ENCODE measurements at regions not wholly inside any gene's neighbourhood (a gene's known extent, or its start where the extent isn't known, plus 50 kb on each side); places are given as distances from the start of the nearest gene placed in this dataset.

GRCh38 chr1:17976854-17977253 lies 130.7 kb upstream of the IGSF21 start:
- Histone ChIP-seq H3K4me1 (no peaks in the 10 kb centered on the region), H3K27me3 (no peaks in the 10 kb centered on the region), H3K4me3 (ENCODE audit: low read depth, low read length) (no peak overlapping the region), H3K36me3 (no peaks in the 10 kb centered on the region), H3K9me3 (no peaks in the 10 kb centered on the region)
- no peak for DNase-seq
- no peak for TF ChIP-seq CTCF (IDR thresholded peaks at IDR 0.05; ENCODE audit: low read depth, low read length)

- no peak for TF ChIP-seq CTCF (IDR thresholded peaks at IDR 0.05; ENCODE audit: low read depth, low read length)
- H3K4me3 ChIP-seq (ENCODE audit: low read depth, low read length): no peak overlapping the region
- no peaks in the 10 kb centered on the region for H3K36me3 ChIP-seq
- H3K4me1 ChIP-seq: no peaks in the 10 kb centered on the region
- no peaks in the 10 kb centered on the region for H3K9me3 ChIP-seq
- no peaks in the 10 kb centered on the region for H3K27me3 ChIP-seq
- no peak for DNase-seq
Observed at GRCh38 chr1:17978016-17978415, 129.6 kb upstream of the IGSF21 start.

- H3K4me1 ChIP-seq: no peaks in the 10 kb centered on the region
- H3K9me3 ChIP-seq: no peaks in the 10 kb centered on the region
- no peak for DNase-seq
- no peak for TF ChIP-seq CTCF (IDR thresholded peaks at IDR 0.05; ENCODE audit: low read depth, low read length)
- H3K4me3 ChIP-seq (ENCODE audit: low read depth, low read length): no peak overlapping the region
- no peaks in the 10 kb centered on the region for H3K36me3 ChIP-seq
- H3K27me3 ChIP-seq: no peaks in the 10 kb centered on the region
Observed at GRCh38 chr1:17979815-17980214, 127.8 kb upstream of the IGSF21 start.

- no peaks in the 10 kb centered on the region for H3K4me1 ChIP-seq
- no peak for DNase-seq
- no peaks in the 10 kb centered on the region for H3K27me3 ChIP-seq
- no peak overlapping the region for H3K4me3 ChIP-seq (ENCODE audit: low read depth, low read length)
- TF ChIP-seq CTCF (IDR thresholded peaks at IDR 0.05; ENCODE audit: low read depth, low read length): no peak
- H3K36me3 ChIP-seq: no peaks in the 10 kb centered on the region
- no peaks in the 10 kb centered on the region for H3K9me3 ChIP-seq
Observed at GRCh38 chr1:17982197-17982596, 125.4 kb upstream of the IGSF21 start.

- H3K4me3 ChIP-seq (ENCODE audit: low read depth, low read length): no peak overlapping the region
Observed at GRCh38 chr1:17984583-17984982, 123.0 kb upstream of the IGSF21 start.

GRCh38 chr1:17986156-17986555 lies 121.4 kb upstream of the IGSF21 start:
- no peaks in the 10 kb centered on the region for H3K4me1 ChIP-seq
- H3K4me3 ChIP-seq (ENCODE audit: low read depth, low read length): no peak overlapping the region
- no peaks in the 10 kb centered on the region for H3K9me3 ChIP-seq
- no peaks in the 10 kb centered on the region for H3K36me3 ChIP-seq
- no peak for TF ChIP-seq CTCF (IDR thresholded peaks at IDR 0.05; ENCODE audit: low read depth, low read length)
- H3K27me3 ChIP-seq: no peaks in the 10 kb centered on the region
- no peak for DNase-seq

More at GRCh38 chr1:17984583-17984982, 123.0 kb upstream of the IGSF21 start:
- Histone ChIP-seq H3K9me3 (no peaks in the 10 kb centered on the region), H3K36me3 (no peaks in the 10 kb centered on the region), H3K27me3 (no peaks in the 10 kb centered on the region), H3K4me1 (no peaks in the 10 kb centered on the region)
- peak; percentile 42 for DNase-seq
- peak; percentile 71 for TF ChIP-seq CTCF (IDR thresholded peaks at IDR 0.05; ENCODE audit: low read depth, low read length)
